NCI-H2029 (cell line): ENCODE measurements at regions not wholly inside any gene's neighbourhood (a gene's known extent, or its start where the extent isn't known, plus 50 kb on each side); places are given as distances from the start of the nearest gene placed in this dataset.

Source experiments
- DNase-seq: peaks from one replicate; lab custom pipeline; 2025; lab: John Stamatoyannopoulos, UW

DNA sequence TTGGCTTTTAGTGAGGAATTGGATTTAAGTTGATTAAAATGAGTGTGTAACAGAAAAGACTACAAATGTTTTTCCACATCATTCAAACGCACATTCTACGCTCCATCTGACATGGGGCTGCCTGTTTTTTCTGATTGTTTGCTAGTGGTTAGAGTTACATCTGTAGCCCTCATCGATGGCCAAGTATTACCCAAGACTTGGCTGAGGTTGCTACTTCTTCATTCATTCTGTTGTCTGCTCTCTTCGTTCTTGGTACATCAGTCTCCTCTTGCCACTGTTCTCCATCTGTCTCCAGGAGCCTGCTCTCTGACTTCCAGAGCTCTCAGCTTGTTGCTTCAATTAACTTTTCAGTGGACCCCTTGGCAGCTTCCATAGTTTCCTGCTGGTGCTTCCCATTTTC lies 1844.6 kb upstream of the TENM3 start:
- DNase-seq, result no peak

DNA sequence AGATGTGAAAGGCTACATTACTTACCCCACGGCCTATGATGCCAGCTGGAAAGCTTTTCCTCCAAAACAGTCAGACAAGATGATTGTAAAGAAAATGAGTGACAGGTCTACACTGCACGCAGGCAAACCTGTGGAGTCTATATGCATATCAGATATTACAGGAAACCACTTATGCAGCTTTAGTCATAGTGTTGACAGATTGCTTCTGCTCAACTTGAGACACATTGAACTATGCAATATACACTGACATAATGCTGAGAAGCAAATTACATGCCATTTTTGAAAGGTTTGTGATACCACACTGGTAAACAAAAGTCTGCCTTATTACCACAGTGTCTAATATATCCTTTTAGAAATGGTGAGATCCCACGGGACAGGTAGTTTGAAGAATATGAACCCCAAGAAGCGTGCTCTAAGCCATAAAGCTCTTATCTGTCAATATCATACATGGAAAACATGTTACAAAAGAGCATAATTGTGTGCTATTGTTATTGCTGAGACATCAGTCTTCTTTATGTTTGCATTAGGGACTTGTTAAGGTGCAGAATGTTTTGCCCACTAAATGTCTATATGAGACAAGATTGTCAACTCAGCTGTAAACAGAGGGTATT lies 1835.8 kb upstream of the TENM3 start:
- no peak for DNase-seq

DNA sequence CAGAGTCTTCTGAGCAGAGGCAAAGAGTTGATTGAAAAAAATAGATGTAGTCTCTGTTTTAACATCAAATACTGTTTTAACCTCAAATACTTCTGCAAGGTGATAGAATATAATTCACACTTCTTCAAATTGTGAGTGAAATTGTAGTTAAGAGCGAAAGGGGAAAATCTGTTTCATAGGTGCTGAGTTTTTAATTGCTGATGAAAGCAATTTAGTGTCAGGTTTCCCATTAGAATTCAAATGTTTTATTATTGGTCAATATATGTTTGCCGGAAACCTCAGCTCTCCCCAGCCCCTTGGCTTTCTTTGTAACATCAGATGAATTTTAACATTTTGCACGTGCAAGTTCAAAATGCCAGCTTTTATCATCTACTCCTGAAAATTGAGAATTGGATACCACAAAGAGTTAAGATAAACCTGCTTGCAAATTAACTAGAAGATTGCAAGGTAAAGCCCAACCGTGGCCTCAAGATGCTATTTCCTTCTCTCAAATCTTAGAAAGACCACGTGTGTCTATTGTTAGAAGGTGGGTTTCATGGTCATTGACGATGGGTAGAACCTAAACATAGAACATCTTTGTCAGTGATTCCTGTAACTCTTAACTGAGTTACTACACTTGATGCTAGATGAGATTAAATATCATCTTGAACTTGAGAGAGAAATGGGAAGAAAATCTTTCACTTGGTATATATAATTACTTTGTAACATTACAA lies 1824.2 kb upstream of the TENM3 start:
- no peak for DNase-seq

DNA sequence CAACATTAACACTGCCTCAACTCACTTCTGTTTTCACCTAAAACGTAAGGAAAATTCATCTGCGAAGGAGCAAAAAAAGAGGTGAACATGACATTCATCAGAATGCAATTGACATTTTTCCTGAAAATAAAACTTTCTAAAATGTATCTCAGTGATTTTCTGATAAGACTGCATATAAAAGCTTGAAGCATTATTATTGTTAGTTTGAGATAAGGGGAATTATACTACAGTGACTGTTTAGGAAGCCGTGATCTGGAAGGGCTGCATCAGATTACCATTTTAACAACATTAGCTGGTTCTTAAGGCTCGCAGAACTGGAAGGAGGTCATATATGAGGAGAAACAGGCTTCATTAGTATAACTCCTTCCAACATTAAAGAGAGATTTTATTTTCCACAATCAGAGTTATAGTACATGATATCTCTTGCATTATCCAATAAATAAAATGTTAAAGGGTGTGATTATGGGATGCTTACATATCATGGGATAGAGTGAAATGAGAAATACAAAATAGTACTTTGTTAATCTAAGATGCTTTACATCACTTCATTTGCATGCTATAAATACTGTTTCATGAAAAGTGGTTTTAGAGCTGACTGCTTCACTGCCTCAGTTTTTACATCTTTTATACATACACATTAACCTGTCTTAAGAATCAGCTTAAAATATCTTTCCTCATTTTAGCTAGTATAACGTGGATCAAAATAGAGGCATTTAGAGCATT lies 1820.1 kb upstream of the TENM3 start:
- DNase-seq, result no peak

DNA sequence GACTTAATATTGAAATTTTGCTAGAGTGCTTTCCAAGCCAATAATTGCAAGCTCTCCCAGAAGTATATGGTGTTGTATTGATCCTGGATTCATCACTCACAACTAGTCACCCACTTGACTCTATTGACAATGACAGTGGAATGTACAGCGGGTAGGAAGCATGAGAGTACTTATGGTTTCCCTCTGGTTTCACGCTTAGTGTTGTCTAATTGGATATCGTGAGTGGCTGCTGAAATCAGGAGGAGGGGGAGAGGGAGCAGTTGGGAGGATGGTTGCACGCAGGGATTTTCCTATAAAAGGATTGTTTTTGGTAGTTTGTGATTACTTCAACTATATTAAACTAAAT lies 1819.5 kb upstream of the TENM3 start:
- no peak for DNase-seq

- no peak for DNase-seq
Observed at GRCh38 chr4:180426938-180427337, 1816.3 kb upstream of the TENM3 start.

DNA sequence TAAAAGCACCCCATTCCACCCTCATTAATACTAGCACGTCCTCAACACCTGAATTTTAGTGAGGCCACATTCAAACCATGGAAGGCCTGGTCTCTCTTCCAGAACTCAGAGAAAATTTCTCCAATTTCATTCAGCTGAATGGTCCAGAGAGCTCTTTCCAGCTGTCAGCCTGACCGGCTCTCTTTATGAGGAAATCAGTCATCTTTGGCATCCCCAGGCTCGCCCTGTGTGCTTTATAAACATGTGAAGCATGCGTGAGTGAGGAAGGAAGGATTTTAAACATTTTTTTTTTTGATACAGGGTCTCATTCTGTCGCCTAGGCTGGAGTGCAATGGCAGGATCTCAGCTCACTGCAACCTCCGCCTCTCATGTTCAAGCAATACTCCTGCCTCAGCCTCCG lies 1812.9 kb upstream of the TENM3 start:
- no peak for DNase-seq

GRCh38 chr4:180434131-180434895 lies 1808.9 kb upstream of the TENM3 start:
- no peak for DNase-seq

DNA sequence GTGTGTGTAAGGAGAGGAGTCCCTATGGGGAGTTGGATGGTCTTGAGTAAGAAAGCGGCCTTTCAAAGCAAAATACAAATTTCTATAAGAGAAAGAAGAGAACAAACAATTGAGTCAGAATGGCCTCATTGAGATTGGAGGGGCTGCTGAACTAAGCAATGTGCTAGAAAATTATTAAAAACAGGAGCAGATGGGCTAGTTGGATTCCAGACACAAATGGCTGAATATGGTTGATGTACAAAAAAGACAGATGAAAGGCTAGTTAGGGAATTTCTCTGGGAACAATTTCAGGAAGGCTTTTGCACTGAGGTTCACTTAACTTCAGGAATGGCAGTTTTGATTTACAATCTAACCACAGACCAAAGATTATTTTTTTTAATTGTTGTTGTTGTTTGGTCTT lies 1806.8 kb upstream of the TENM3 start:
- DNase-seq, result no peak

GRCh38 chr4:180437601-180438000 lies 1805.6 kb upstream of the TENM3 start:
- DNase-seq, result no peak

DNA sequence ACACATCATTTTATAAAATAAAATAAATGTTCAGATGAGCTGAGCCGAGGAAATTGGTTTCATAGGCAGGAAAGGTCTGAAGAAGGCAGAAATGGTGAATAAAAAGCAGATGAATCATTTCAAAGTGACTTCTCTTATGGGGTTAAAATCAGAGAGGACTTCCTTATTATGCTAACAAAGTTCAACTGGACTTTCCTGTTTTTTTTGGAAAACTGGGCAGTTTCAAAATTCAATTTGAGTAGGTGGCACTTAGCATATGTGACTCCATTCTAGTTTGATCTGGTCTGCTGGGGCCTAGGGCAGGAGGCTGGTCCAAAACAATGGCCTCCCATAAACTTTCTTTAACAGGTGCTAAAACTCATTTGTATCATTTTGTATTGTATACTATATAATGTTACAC lies 1794.9 kb upstream of the TENM3 start:
- no peak for DNase-seq

DNA sequence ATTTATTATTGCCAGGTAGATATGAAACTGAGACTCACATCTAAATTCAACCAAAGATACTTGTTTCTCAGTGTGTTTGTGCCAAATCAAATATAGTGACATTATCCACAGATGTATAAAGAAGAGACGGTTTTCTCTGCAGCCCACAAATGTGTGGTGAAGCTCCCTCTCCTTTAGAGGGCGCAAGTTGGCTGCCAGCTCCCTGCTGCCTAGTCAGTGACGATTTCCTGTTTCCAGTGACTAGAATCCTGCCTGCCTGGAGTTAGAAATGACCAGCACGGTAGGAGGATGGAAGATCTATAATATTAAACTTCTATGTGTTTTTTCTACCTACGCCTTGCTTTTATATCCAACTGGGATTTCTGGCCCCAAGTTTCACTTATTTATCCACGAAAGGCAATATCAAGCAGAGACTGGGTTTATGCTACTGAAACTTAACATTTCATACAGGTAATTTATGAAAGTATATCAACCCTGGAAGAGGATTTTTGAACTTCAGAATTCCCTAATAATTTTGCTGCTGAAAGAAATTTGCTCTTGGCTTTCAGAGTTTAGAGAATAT lies 1793.7 kb upstream of the TENM3 start:
- DNase-seq, result peak; percentile 50

- peak; percentile 8 for DNase-seq
Observed at GRCh38 chr4:180455226-180455625, 1788.0 kb upstream of the TENM3 start.

- no peak for DNase-seq
Observed at GRCh38 chr4:180456928-180457327, 1786.3 kb upstream of the TENM3 start.

- DNase-seq, result no peak
Observed at GRCh38 chr4:180462116-180462515, 1781.1 kb upstream of the TENM3 start.

DNA sequence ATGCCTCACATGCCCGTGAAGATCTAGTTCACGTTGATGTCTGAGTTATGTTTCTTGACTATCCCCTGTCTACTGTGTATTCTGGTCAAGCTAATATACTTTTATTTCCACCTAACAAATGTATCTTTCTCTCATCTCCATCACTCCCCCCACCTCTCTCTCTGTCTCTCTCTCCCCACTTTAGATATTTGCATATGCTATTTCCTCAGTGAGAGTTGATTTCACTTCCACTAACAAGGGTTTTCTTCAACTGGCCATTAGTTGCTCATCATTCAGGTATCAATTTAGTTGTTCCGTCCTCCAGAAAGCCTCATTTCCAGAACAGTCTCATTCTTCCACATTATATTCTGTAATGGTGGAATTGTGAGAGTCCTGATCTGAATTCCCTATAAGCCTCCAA lies 1777.8 kb upstream of the TENM3 start:
- DNase-seq, result no peak

DNA sequence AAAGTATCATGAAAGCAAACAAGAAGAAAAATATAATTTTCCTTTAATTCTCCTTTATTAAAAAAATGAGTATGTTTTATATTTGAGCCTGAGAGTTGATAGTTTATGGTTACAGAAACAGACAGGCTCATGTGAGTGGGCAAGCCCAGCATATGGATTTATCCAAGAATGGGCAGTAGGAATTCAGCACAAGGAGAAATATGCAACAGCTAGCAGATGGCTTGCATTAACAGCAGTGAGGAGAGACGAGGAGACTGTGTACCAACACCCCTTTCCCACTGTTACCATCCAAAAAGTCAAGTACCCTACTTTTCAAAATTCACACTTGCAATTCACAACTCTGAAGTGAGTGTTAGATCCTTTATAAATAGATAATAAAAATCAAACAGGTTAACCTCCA lies 1760.2 kb upstream of the TENM3 start:
- no peak for DNase-seq

DNA sequence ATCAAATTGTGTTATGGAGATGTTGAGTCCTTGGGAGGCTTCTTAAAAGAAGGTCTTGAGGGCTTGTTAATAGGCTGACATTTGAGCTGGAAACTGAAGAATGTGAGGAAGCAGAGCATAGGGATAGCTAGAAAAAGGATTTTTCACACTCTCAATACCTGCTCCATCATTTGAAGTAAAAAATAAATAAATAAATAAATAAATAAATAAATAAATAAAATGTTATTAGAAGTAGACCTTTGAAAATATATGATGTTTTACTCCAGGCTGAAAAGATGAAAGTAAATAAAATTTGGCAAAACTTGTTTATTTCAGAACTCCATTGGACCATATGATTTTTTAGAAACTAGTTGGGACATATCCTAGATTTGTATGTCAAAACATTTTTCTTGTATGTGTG lies 1757.8 kb upstream of the TENM3 start:
- DNase-seq, result no peak

DNA sequence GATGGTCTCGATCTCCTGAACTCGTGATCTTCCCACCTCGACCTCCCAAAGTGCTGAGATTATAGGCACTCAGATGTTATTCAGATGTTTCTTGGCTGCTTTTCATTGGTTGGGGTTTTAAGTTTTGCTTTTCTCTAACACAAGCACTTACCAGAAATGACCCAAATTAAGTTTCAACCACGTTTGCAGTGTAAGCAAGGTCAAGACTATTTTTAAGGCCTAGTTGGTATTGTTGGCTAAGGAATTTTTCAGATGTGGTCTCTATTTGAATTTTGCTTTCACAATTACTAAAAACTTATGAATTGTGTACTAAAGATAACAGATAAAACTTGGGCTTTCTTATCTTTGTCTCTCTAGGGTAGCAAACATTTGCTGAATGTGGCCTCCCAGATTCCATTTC lies 1756.9 kb upstream of the TENM3 start:
- no peak for DNase-seq

- DNase-seq, result no peak
Observed at GRCh38 chr4:180489787-180490186, 1753.4 kb upstream of the TENM3 start.

DNA sequence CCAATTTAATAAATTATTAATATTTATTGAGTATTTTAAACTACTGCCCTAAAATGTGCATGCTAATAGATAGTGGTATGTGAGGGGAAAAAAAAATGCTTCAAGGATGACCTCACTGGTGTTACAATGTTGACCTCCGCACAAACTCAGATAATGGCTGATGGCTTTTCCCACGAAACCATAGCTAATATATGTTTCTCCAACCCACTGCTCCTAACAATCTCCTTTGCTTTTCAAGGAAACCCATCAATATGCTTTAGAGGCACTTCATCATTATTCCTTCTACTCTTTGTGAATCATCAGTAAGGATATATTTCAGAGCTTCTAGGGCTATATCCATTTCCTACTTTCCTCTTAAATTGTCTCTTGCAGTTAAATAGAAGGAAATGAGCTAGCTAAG lies 1752.0 kb upstream of the TENM3 start:
- no peak for DNase-seq

DNA sequence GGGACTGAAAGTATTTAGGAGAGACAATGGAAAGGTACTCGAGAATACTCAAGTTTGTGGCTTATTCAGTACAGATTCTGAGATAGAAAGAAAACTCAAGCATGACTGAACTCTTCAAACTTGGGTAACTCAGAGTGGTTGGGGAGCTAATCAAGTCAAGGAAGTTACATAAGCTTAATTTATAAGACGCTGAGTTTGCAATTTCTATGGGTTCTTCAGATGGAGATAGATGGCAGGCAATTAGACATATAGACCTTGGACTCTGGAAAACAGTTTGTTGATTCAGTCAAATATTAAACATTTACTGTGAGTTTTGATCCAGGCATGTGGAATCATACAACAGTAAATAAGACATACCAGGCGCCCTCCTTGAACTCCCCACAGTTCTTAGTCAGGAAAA lies 1749.9 kb upstream of the TENM3 start:
- no peak for DNase-seq

GRCh38 chr4:180500154-180500553 lies 1743.0 kb upstream of the TENM3 start:
- no peak for DNase-seq
